ENCODE measurements at regions not wholly inside any gene's neighbourhood (a gene's known extent, or its start where the extent isn't known, plus 50 kb on each side); places are given as distances from the start of the nearest gene placed in this dataset.

DNA sequence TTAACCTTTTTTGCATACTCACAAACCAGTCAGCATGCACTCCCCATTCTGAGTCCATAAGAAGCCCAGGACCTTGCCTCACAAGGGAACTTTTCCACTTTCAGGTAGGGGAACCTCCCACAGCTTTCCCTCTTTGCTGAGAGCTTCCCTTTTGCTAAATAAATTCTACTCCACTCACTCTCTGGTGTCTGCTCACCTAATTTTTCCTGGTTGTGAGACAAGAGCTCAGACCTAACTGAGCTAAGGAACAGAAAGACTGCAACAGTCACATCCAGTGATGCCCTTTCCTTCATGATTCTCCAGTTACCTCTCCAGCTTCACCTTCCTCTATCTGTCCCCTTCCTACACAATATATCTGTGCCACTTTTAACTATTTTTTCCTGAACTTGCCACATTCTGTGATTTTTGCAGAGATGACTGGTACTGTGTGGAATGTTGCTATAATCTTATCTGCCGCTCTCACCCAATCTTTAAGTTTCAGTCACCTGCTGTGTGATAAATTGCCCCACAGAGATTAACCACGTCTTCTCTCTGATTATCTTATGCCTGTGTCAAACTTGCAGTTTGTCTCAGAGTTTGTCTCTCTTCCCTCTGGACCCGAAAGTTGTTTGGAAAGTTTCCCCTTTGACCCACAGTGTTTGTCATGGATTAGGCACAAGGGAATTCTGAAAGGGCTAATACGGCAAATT lies 737.1 kb upstream of the FLRT2 start:
- no peak for DNase-seq

GRCh38 chr14:84797326-84797725 lies 732.6 kb upstream of the FLRT2 start:
- DNase-seq: no peak

DNA sequence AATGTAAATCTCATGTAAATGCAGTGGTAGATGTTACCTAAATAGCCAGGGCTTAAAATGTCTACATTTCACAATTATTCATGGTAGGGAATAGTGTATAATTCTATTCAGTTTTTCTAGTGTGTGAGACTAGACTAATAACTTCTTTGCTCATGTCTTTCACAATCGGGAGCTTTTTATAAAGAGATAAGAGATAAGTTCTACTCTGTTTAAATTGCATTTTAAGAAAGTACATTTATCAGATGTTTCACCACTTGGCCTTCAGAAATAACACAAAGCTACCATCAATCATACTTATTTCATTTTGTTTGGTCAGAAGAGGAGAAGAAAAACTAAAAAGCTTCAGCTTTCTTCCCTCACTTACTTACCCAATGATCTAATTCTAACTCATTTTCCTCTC lies 725.5 kb upstream of the FLRT2 start:
- no peak for DNase-seq

DNA sequence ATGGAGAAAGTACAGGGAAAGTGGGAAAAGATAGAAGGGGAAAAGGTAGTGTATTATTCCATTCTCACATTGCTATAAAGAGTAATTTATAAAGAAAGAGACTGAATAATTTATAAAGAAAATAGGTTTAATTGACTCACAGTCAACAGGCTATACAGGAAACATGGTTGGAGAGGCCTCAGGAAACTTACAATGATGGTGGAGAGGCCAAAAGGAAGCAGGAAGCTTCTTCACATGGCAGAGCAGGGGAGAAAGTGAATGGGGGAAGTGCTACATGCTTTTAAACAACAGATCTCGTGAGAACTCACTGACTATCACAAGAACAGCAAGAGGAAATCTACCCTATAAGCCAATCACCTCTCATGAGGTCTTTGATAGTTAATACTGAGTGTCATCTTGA lies 725.0 kb upstream of the FLRT2 start:
- no peak for DNase-seq

GRCh38 chr14:84806181-84806580 lies 723.8 kb upstream of the FLRT2 start:
- DNase-seq: no peak

GRCh38 chr14:84806622-84807021 lies 723.3 kb upstream of the FLRT2 start:
- no peak for DNase-seq

GRCh38 chr14:84807673-84808072 lies 722.3 kb upstream of the FLRT2 start:
- DNase-seq: no peak

DNA sequence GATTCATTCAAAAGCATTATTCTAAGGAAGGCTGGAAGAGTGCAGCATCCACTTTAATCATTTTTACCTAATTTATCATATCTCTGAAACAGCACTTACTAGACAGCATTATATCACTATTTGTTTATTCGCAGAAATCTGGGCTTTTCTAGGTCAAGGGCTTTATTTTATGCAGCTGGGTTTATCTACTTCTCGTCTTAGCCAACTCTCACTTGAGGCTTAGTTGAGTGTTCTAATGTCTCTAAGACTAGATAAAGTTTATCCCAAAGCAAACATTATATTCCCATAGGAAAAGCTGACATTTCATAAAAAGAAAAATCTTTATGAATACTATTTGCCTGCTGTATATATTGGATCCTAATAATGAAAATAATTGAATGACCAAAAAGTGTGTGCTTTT lies 720.8 kb upstream of the FLRT2 start:
- DNase-seq: no peak

DNA sequence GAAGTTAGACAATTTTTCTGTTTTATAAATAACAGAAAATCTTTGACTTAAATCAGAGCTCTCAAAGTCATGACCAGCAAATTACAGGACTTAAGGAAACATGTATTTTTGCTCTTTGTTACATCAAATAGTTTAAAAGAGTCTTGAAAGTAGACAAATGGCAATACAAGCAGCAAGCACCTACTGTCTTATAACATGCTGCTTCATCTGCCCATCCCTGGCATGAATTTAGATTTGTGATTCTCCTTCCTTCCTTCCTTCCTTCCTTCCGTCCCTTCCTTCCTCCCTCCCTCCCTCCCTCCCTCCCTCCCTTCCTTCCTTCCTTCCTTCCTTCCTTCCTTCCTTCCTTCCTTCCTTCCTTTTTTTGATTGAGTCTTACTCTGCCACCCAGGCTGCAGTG lies 715.6 kb upstream of the FLRT2 start:
- DNase-seq: no peak

GRCh38 chr14:84819528-84819927 lies 710.4 kb upstream of the FLRT2 start:
- DNase-seq: no peak

DNA sequence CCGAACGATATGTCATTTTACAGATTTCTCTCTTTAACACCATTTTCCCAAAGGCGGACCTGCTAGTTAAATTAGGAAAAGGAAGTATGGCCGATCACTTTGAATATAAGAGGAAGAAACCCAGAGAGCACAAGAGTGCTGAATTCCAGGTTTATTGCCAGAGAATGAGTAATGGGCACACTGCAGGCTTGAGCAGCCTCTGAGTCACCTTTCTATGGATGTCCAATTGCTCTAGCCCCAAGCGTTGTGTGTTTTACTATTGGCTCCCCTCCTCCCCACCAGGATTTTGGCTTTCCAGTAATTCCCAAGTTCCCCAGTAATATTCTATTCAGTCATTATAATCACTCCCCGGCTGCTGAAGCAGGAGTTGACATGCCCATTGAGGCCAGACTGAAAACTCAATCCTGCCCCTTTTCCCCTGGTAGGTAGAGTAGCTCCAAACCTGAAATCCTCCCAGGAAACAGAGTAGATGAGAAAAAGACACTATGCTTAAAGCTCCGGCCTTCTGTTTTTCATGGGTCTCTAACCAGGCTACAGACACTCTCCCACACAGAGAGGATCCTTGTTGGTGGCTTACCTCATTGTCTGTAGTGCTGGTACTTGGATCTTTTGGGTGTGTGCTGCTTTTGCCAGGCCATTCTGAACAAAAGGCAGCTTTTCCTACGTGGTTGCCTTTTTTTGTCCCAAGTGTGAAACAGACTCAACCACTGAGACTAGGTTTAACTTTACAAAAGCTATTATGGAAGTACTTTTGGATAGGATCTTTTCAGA lies 704.3 kb upstream of the FLRT2 start:
- DNase-seq: no peak

DNA sequence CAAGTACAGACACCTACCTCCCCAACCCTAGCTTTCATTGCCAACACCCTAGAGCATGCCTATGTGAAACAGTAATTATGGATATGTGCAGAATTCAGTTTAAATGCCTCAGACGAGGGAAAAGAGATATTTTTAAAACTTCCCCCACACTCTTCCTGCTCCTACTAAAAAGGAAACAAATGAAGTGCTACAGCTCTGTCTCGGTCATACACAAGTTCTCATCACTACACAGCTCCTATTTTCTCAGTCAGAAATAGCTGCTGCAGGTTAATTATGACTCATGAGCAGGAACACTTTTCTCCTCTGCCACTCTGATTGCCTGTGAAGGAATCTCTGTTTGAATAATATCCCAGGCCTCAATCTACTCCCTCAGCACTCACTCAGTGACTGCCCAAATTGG lies 703.6 kb upstream of the FLRT2 start:
- no peak for DNase-seq

GRCh38 chr14:84850595-84850994 lies 679.3 kb upstream of the FLRT2 start:
- DNase-seq: no peak

GRCh38 chr14:84856751-84857534 lies 673.0 kb upstream of the FLRT2 start:
- no peak for DNase-seq

DNA sequence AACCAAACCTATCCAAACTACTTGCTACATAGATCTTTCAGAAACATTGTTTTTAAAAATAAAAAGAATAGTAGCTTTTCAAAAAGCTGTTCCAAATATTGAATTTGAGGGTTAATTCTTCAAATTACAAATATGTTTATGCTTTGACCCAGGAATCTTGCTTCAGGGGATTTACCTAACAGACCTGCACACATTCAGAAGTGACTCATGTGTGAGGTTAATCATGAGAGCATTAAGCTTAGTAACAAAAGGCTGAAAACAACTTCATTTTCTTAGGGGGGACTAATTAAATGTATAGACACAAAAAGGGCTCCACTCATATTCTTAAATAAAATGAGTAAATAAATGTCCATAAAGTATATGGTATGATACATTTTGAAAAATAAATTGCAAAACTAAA lies 672.4 kb upstream of the FLRT2 start:
- DNase-seq: no peak

DNA sequence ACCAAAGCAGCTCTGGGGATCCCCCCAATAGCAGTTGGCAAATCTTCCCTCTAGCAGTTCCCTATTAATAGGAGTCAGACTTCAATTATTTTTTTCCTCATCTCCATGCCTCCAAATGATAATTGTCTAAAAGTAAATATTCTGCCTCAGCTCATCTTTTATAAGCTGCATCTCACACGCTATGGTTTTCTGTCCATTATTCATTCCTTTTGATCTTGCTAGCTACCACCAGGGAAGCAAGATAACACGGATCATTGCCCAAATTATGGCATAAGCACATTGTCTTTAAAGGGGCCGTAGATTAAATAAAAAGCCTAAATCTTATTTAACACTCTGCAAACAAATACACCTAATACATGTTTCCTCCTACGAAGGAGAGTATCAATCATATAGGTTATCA lies 670.8 kb upstream of the FLRT2 start:
- DNase-seq: no peak

GRCh38 chr14:84864548-84865271 lies 665.2 kb upstream of the FLRT2 start:
- peak; percentile 91 for DNase-seq

DNA sequence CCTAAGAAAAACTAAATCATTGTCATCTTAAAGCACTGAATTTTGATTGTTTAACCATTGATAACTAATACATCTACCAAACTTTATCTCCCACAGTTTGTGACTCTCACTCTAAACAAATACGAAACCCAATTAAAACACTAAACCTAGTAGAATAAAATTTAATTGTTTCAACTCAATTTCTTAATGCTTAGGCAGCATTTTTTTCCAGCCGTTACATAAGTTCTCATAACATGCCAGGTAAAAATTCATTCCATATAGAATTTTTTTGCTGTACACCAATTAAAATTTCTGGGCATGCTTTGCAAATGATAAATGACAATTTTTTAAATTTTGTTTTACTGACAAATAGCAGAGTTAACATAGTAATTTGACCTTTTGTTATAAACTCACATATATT lies 658.2 kb upstream of the FLRT2 start:
- no peak for DNase-seq

DNA sequence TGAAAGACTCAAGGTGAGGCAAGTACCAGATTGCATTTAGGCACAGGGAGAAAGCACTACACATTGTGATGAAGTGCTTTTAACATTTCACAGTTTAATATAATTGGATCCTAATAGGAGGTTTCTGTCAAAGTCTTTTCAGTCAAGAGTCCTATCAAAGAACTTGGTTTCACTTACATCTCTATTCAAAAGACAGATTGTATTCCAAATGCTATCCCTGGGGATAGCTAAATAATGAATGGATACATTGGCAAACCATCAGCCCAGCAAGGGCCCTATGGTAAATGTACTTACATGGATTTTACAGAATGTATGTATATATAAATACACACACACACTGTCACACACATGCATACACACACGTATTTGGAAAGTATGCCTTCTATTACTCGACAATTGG lies 655.5 kb upstream of the FLRT2 start:
- peak; percentile 90 for DNase-seq

GRCh38 chr14:84877061-84877460 lies 652.9 kb upstream of the FLRT2 start:
- DNase-seq: no peak

- DNase-seq: no peak
These were observed 647.1 kb upstream of the FLRT2 start for GRCh38 chr14:84882830-84883229.

DNA sequence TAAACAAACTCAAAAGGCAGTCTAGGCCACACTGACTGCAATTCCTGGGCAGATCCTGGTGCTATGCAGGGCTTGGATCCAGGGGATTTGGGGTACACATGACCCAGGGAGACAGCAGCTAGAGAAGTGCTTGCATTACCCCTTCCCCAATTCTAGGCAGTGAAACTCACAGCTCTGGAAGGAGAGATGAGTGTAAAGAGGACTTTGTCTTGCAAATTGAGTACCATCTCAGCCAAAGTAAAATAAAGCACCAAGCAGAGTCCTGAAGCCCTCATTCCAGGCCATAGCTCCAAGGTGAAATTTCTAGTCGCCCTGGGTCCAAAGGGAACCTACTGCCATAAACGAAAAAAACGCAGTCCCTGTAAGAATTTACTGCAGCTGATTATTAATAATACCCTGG lies 644.9 kb upstream of the FLRT2 start:
- no peak for DNase-seq

GRCh38 chr14:84891404-84891803 lies 638.5 kb upstream of the FLRT2 start:
- no peak for DNase-seq
